Ammon's horn (tissue), 1 donor: ENCODE measurements at regions not wholly inside any gene's neighbourhood (a gene's known extent, or its start where the extent isn't known, plus 50 kb on each side); places are given as distances from the start of the nearest gene placed in this dataset.

Experiments
- DNase-seq: peaks from one replicate; pipeline ENCODE4 v3.0.0-alpha.2; 2016; ENCODE audit warnings: low spot score

GRCh38 chr1:58380345-58380744 is 166.2 kb downstream of the OMA1 start:
- no peak for DNase-seq

- DNase-seq, result no peak
These were observed 179.3 kb downstream of the OMA1 start for GRCh38 chr1:58367217-58367616.

DNA sequence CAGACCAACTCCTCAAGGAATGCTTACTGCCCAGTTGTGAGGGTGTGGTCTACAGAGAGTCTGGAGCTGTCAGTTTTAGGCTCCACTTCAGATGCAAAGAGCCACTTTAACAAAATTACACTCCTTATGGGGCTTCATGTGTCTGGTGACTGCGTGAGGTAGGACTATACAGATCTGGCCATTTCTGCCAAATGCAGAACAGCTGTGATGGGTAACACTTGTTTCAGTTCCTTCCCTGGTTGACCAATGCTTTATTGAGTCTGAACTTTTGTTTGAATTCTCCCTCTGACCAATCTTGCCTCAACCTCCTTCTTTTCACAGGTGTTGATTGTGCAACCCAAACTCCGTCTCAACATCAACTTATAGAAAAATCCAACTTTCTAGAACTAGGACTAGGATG is 181.2 kb downstream of the OMA1 start:
- DNase-seq, result no peak

DNA sequence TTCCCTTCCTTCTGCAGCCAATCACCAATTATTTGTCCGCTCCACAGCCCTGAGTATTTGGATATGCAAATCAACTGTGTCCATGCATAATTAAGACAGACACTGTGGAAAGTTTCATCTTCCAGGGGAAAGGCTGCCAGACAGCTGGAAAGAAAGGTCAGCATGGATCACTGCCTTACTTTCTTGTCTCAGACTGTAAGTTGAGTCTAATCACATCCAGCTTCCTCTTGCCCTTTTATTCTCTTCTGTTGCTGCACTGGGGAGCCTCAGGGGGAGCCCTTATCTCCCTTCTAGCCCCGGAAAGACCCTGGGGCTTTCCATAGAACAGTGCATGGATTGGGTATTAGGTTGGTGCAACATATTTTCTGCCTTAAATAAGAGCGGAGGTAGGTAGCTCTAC is 182.9 kb downstream of the OMA1 start:
- DNase-seq, result no peak

- DNase-seq, result no peak
These were observed 185.4 kb downstream of the OMA1 start for GRCh38 chr1:58361134-58361533.

DNA sequence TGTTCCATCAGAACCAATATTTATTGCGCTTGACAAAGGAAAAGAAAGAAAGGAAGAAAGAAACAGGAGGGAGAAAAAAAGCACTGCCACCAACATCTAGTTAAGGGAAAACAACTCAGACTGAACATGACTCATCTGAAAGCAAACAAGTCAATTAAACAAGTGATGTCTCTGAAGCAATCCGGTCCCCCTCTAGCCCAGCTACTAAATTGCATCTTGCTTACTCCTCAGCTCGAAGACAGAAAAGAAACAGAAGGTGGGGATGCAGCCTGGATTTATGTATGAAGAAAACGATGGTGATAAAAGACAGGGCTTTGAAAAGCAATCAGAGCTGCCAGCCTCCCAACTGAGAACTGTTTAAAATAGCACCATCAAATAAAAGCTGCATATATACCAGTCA is 188.2 kb downstream of the OMA1 start:
- peak; percentile 14 for DNase-seq

DNA sequence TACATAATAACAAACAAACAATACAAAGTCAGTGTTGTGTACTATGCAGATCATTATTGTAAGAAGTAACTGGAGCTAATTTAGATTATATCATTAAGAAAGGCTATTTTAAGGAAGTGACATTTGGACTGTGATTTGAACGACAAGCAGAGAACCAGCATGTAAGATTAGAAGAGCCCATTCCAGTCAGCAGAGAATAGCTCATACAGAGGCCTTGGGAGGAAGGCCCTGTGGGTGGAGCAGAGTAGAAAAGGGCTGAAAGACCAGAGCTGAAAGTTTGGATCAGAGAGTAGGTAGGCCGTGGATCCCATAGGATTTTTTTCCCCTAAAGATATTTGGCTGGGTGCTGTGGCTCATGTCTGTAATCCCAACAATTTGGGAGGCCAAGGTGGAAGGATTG is 190.1 kb downstream of the OMA1 start:
- no peak for DNase-seq

- DNase-seq, result no peak
These were observed 193.4 kb downstream of the OMA1 start for GRCh38 chr1:58353168-58353567.

DNA sequence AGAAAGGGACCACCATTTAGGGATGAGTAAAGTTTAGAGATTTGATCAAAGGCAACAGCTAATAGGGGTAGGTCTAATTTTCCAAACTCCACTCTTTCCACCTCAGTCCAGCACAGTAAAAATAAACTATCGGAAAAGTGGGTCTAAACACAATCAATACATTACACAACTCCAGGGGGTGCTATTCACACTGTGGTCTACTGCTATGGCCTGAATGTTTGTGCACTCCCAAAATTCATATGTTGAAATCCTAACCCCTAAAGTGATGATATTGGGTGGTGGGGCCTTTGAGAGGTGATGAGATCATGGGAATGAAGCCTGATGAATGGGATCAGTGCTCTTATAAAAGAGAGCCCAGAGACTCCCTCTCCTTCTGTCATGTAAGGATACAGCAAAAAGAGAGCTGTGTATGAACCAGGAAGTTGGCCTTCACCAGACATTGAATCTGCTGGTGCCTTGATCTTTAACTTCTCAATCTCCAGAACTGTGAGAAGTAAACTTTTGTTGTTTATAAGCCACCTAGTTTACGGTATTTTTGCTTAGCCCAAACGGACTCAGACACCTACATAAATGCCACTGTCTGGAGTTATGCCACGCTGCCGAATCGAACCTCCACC is 193.9 kb downstream of the OMA1 start:
- DNase-seq, result no peak

GRCh38 chr1:58346036-58346355 is 200.5 kb downstream of the OMA1 start:
- no peak for DNase-seq

DNA sequence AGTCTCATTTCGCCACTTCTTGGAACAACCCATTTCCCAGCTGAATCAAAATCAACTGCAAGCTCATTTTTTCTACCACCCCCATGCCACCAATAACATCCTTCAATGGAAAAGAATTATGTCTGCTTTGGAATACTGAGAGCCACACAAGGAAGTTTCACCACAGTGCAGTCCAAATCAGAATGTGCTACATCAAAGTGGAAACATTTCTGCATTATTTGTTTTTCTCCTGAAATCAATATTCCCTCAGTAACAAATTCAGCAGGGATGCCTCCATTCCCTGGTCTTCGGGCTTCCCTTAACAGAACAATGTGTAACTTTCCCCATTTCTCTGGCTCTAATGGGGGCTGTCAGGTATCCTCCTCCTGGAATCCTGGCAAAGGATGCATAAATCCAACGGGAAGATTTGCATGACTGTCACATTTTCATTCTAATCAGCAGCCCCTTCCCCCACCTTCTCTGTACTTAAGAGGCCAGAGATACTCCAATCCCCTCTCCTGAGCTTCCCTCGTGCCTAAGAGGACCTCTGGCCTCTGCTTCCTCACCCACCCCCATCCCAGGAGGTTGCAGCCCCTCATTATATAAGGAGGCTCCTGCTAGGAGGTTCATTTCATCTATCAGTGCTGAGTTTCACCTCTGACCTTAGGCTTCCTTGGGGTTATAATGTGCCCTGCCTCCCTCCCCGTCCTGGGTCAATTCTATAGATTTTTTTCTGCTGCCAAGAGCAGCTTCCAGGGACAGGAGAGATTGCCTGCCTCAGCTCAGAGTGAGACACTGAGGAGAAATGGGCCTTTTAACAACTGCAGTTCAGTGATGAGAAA is 201.1 kb downstream of the OMA1 start:
- no peak for DNase-seq

DNA sequence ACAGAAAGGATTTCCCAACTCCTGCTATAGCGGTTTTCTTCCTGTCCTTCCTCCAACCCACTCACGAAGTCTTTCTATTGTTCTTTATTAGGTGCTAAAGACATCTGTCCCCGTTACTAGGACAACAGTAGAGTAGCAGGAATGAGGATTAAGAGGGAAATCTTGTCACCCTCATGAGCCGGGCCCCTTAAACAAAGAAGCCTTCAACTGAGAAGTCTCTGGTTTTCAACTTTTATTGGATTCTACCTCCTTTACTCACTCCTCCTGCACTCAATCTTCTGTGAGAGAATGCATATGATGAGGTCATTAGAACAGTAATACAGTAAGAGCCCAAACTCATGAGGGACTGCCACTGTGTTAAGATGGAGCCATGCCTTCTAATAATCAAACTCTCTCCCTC is 206.3 kb downstream of the OMA1 start:
- DNase-seq, result no peak

- DNase-seq, result no peak
These were observed 208.4 kb downstream of the OMA1 start for GRCh38 chr1:58338081-58338480.

DNA sequence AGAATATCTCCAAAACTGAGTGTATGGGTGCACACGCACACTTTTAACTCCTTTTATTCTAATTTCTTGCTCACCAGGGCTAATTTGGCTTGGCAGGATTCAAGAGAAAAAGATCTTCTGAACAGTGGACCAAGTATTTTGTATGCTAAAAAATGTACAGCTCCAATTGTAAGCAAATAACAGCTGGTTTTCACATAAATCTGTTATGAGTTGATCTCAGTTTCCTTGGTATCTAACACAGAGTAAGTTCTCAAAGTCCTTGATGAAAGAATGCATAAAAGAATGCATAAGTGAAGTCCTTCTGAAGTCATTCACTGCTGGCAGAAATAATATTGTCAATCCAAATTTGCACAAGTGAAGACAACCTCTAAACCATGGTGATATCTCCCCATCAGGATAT is 213.0 kb downstream of the OMA1 start:
- DNase-seq, result no peak

GRCh38 chr1:58331156-58331555 is 215.4 kb downstream of the OMA1 start:
- no peak for DNase-seq

DNA sequence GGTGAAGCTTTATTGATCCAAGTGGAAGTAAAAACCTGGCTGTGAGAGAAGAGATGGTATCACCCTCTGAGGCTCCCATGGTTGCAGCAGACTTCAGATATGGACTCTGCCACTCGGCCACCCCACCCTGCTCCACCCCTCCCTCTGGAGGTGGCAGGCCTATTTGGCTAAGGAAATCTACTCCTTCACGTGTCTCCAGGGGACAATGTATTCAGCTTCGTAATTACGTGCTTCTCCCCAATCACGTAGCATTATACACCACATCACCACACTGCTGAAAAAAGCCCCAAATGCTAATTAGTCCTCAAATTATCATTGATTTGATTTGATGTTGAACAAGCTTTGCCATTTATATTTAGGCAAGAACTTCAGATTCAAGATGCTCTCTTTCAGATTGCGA is 220.7 kb downstream of the OMA1 start:
- no peak for DNase-seq

- DNase-seq, result no peak
These were observed 222.0 kb downstream of the OMA1 start for GRCh38 chr1:58324558-58324957.

- no peak for DNase-seq
These were observed 228.1 kb downstream of the OMA1 start for GRCh38 chr1:58318157-58319005.

DNA sequence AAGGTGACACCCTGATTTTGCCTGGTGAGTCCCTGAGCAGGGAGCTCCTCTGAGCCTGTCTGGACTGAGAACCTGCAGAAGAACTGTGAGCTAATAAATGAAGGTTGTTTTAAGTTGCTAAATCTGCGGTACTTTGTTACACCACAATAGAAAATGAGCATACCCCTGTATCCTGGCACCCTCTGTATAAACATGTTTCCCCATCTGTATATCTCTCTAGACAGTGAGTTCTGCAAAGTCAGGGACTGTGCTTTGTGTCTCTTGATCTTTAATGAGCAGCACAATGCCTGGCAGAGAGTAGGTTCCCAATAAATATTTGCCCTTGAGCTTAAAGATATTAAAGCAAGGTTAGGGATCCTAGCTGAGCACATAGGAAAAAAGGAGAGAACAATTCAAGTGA is 228.8 kb downstream of the OMA1 start:
- peak; percentile 18 for DNase-seq

DNA sequence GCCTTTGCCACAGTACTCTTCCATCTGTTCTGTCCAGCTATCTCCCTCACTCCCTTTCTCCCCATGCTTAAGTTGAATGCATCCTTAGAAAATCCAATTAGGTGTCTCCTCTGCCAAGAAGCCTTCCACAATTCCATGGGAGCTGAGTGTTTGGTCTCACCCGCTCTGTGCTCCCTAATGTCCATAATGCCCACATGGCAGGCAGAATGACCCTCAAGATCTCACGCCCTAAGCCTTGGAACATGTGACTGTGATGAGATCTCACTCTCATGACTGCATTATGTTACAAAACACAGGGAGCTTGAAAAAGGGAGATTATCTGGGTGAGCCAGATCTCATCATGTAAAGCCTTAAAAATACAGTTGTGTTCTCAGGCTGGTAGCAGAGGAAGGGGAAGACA is 229.4 kb downstream of the OMA1 start:
- no peak for DNase-seq

GRCh38 chr1:58316141-58316540 is 230.4 kb downstream of the OMA1 start:
- no peak for DNase-seq

GRCh38 chr1:58312971-58313563 is 233.5 kb downstream of the OMA1 start:
- no peak for DNase-seq

GRCh38 chr1:58312461-58312860 is 234.1 kb downstream of the OMA1 start:
- no peak for DNase-seq
